HepG2 (cell line): ENCODE measurements at regions not wholly inside any gene's neighbourhood (a gene's known extent, or its start where the extent isn't known, plus 50 kb on each side); places are given as distances from the start of the nearest gene placed in this dataset.
"Not testable (repeated sequence)": the region's sequence is repeated elsewhere in the genome, so short reads cannot be mapped to it uniquely, and the experiment has no call there.

Source experiments
- ATAC-seq: fragments of 200-7000 bp; cut with Tn5 transposase; 3 replicates; pipeline ENCODE4 v1.9.1; 2020; ENCODE audit warnings: mild to moderate bottlenecking, moderate library complexity
- BruUV-seq: library from RNA; stranded (reverse); fragments of 400-500 nt; replicated peaks from 2 replicates; lab custom pipeline; 2021; lab: Mats Ljungman, UMichigan
- CTCF ChIA-PET: fragments of 300-600 bp; formaldehyde crosslinking; extraction: SDS; loops from one replicate; lab custom pipeline; 2021; ENCODE audit warnings: low total read pairs, inconsistent platforms, low intra/inter-chr PET ratio; lab: Yijun Ruan, JAX
- POLR2A ChIA-PET: fragments of 350-600 bp; sonication (Branson Sonifier 250); formaldehyde crosslinking; loops from one replicate; lab custom pipeline; 2020; ENCODE audit warnings: antibody characterized with exemption, inconsistent platforms; lab: Yijun Ruan, JAX
- DNase-seq: peaks from one replicate; pipeline ENCODE4 v3.0.0-alpha.2; 2015; ENCODE audit warnings: low spot score
- FAIRE-seq: peaks from 3 replicates; lab custom pipeline; 2011; peaks lifted over from hg19 to GRCh38; lab: Jason Lieb, UNC
- H2AFZ ChIP-seq: one replicate; pipeline ENCODE4 v1.6.1; 2011; ENCODE audit warnings: low read length, inconsistent platforms
- H3K27ac ChIP-seq: fragments of 300-600 bp; 3 replicates; pipeline ENCODE4 v1.8.0; 2011; ENCODE audit warnings: mixed run types, mild to moderate bottlenecking, mixed read lengths, low read length, inconsistent platforms; ENCODE audit not compliant: insufficient read depth; ENCODE audit errors: extremely low read length
- H3K27me3 ChIP-seq, 2 experiments: fragments of 200-600 bp in 1 of 2; 2 replicates in 1 of 2; 3 replicates in 1 of 2; pipeline versions ENCODE4 v1.6.0 to v1.8.0; 2011; ENCODE audit warnings: low read length in 2 of 2, mild to moderate bottlenecking in 2 of 2, moderate library complexity in 2 of 2, inconsistent platforms in 1 of 2; ENCODE audit not compliant: insufficient read depth in 2 of 2, control insufficient read depth in 1 of 2
- H3K36me3 ChIP-seq, 2 experiments: fragments of 200-600 bp in 1 of 2; replicated peaks in 1 of 2; 2 replicates in 1 of 2; 3 replicates in 1 of 2; pipeline versions ENCODE4 v1.5.1 to v1.8.0; 2011; ENCODE audit warnings: low read length in 2 of 2, inconsistent platforms in 1 of 2; ENCODE audit not compliant: insufficient read depth in 2 of 2, control insufficient read depth in 1 of 2
- H3K4me1 ChIP-seq: 2 replicates; pipeline ENCODE4 v1.5.1; 2012; ENCODE audit warnings: low read length, inconsistent platforms; ENCODE audit not compliant: insufficient read depth
- H3K4me2 ChIP-seq: 2 replicates; pipeline ENCODE4 v1.6.0; 2011; ENCODE audit warnings: low read depth, low read length, inconsistent platforms
- H3K4me3 ChIP-seq, 3 experiments: fragments of 200-600 bp in 1 of 3; sonication (generic), shearing (Covaris generic) in 1 of 3; replicated peaks in 1 of 3; 2 replicates each; pipeline ENCODE4 v1.5.1; 2011 to 2016; ENCODE audit warnings: low read length in 3 of 3, inconsistent platforms in 2 of 3, low read depth in 2 of 3, mild to moderate bottlenecking in 2 of 3, control low read depth in 1 of 3, mixed read lengths in 1 of 3; ENCODE audit not compliant: insufficient read depth in 1 of 3
- H3K79me2 ChIP-seq: one replicate; pipeline ENCODE4 v1.6.1; 2011; ENCODE audit warnings: low read length, inconsistent platforms; ENCODE audit not compliant: insufficient read depth
- H3K9ac ChIP-seq: 2 replicates; pipeline ENCODE4 v1.6.0; 2011; ENCODE audit warnings: mild to moderate bottlenecking, low read depth, low read length, inconsistent platforms; ENCODE audit not compliant: insufficient read depth
- H3K9me3 ChIP-seq: 2 replicates; pipeline ENCODE4 v1.5.1; 2012; ENCODE audit warnings: mild to moderate bottlenecking, low read length
- H4K20me1 ChIP-seq: 2 replicates; pipeline ENCODE4 v1.6.0; 2011; ENCODE audit warnings: inconsistent platforms, mild to moderate bottlenecking, low read length, moderate library complexity; ENCODE audit not compliant: insufficient read depth
- AGO1 ChIP-seq: fragments of 200-400 bp; formaldehyde crosslinking; IDR thresholded peaks from 2 replicates; pipeline ENCODE4 v1.6.1; 2017; ENCODE audit warnings: mild to moderate bottlenecking, low read depth, low read length, moderate library complexity; ENCODE audit not compliant: poor library complexity, severe bottlenecking
- MYC ChIP-seq: sonication (generic); formaldehyde crosslinking; IDR thresholded peaks from 2 replicates; pipeline ENCODE4 v1.9.0; 2021; ENCODE audit warnings: missing genetic modification reagents, borderline replicate concordance
- PHF8 ChIP-seq: sonication (generic); formaldehyde crosslinking; IDR thresholded peaks from 2 replicates; pipeline ENCODE4 v1.5.0; 2020; ENCODE audit warnings: missing genetic modification reagents
- ZFX ChIP-seq: sonication (generic); formaldehyde crosslinking; IDR thresholded peaks from 2 replicates; pipeline ENCODE4 v1.4.0; 2020; ENCODE audit warnings: mild to moderate bottlenecking, low read depth, missing genetic modification reagents, moderate library complexity
- ZFY ChIP-seq: sonication (generic); formaldehyde crosslinking; IDR thresholded peaks from 2 replicates; pipeline ENCODE4 v1.4.0; 2020; ENCODE audit warnings: missing genetic modification reagents
- ZNF143 ChIP-seq: sonication (generic); formaldehyde crosslinking; IDR thresholded peaks from 2 replicates; pipeline ENCODE4 v1.4.0; 2020; ENCODE audit warnings: missing genetic modification reagents
- ZNF362 ChIP-seq: sonication (generic); formaldehyde crosslinking; IDR thresholded peaks from 2 replicates; pipeline ENCODE4 v1.4.0; 2020; ENCODE audit warnings: missing genetic modification reagents, mild to moderate bottlenecking, borderline replicate concordance
- WGBS: methylation state at CpG from one replicate; pipeline ENCODE4 v1.1.6; 2017; ENCODE audit warnings: low lambda C conversion rate; 5-methylcytosine and 5-hydroxymethylcytosine counted together
- in situ Hi-C: cut with HindIII; loops from 2 replicates; pipeline ENCODE4 v1.10.0; 2017; ENCODE audit warnings: low pct_unique_long_range_greater_than_20kb; ENCODE audit not compliant: extremely low pct_ligation_motif_present
- intact Hi-C: fragments of 100-400 bp; cut with micrococcal nuclease; formaldehyde crosslinking; loops from one replicate; pipeline ENCODE4 v1.10.0; 2022; ENCODE audit not compliant: unreplicated experiment
- TF ChIP-seq, protein P1 (sequence below): sonication (generic); formaldehyde crosslinking; IDR thresholded peaks from 2 replicates; pipeline ENCODE4 v1.5.1; 2020; ENCODE audit warnings: mild to moderate bottlenecking, missing genetic modification reagents, moderate library complexity

DNA sequence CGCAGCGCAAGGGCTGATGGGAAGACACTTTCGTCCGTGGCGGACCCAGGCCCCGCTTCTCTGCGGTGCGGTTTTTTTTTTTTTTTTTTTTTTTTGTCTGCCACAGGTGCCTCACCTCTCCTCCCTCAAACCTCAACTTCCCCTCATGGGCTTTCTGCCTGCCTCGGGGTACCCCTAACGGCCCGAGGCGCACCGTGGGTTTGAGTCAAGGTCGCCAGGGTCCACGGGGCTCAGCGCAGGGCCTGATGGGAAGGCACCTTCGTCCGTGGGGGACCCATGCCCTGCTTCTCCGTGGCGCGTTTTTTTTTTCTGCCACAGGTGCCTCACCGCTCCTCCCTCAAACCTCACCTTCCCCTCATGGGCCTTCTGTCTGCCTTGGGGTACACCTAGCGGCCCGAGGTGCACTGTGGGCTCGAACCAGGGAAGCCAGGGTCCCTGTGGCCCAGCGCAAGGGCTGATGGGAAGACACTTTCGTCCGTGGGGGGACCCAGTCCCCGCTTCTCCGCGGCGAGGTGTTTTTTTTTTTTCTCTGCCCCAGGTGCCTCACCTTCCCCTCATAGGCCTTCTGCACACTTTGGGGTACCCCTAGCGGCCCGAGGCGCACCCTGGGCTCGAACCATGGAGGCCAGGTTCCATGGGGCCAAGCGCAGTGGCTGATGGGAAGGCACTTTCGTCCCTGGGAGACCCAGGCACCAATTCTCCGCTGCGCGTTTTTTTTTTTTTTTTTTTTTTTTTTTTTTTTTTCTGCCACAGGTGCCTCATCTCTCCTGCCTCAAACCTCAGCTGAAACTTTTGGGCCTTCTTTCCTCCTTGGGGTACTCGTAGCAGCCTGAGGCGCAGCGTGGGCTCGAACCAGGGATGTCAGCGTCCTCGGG, 165.2 kb upstream of the ZNG1F start:
- H3K36me3 ChIP-seq, H3K27ac ChIP-seq, BruUV-seq, intact Hi-C loops, H2AFZ ChIP-seq, H4K20me1 ChIP-seq, H3K79me2 ChIP-seq, POLR2A ChIA-PET, H3K4me1 ChIP-seq, H3K9me3 ChIP-seq, FAIRE-seq, CTCF ChIA-PET, in situ Hi-C loops, DNase-seq, ATAC-seq, H3K27me3 ChIP-seq: not testable (repeated sequence)
- WGBS = 17% methylated on average over 29 of the region's 47 CpGs
- H3K9ac ChIP-seq = 0 out of 2 replicates have a peak overlapping the region, but pooled peaks have one; percentile 34
- H3K4me3 ChIP-seq = peak overlapping the region in 2 of 3 experiments; percentile 51 to 52; a peak in 3 of 6 replicates
- TF ChIP-seq PHF8 (CRISPR knock-in tag) = peak; percentile 49
- TF ChIP-seq, protein P1, sequence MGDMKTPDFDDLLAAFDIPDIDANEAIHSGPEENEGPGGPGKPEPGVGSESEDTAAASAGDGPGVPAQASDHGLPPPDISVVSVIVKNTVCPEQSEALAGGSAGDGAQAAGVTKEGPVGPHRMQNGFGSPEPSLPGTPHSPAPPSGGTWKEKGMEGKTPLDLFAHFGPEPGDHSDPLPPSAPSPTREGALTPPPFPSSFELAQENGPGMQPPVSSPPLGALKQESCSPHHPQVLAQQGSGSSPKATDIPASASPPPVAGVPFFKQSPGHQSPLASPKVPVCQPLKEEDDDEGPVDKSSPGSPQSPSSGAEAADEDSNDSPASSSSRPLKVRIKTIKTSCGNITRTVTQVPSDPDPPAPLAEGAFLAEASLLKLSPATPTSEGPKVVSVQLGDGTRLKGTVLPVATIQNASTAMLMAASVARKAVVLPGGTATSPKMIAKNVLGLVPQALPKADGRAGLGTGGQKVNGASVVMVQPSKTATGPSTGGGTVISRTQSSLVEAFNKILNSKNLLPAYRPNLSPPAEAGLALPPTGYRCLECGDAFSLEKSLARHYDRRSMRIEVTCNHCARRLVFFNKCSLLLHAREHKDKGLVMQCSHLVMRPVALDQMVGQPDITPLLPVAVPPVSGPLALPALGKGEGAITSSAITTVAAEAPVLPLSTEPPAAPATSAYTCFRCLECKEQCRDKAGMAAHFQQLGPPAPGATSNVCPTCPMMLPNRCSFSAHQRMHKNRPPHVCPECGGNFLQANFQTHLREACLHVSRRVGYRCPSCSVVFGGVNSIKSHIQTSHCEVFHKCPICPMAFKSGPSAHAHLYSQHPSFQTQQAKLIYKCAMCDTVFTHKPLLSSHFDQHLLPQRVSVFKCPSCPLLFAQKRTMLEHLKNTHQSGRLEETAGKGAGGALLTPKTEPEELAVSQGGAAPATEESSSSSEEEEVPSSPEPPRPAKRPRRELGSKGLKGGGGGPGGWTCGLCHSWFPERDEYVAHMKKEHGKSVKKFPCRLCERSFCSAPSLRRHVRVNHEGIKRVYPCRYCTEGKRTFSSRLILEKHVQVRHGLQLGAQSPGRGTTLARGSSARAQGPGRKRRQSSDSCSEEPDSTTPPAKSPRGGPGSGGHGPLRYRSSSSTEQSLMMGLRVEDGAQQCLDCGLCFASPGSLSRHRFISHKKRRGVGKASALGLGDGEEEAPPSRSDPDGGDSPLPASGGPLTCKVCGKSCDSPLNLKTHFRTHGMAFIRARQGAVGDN = peak; percentile 72
- TF ChIP-seq ZFY = peak; percentile 49; the same call in 1 of the 2 replicates
- TF ChIP-seq ZNF143 (CRISPR knock-in tag) = peak; percentile 78
- peak; percentile 54 for TF ChIP-seq ZFX
- TF ChIP-seq AGO1 = peak; percentile 5
- TF ChIP-seq ZNF362 (CRISPR knock-in tag) = 0 out of 2 replicates have a peak, but pooled peaks have one; percentile 30
- TF ChIP-seq MYC (CRISPR knock-in tag) = 0 out of 2 replicates have a peak, but pooled peaks have one; percentile 19
- H3K4me2 ChIP-seq = peak overlapping the region; percentile 47

DNA sequence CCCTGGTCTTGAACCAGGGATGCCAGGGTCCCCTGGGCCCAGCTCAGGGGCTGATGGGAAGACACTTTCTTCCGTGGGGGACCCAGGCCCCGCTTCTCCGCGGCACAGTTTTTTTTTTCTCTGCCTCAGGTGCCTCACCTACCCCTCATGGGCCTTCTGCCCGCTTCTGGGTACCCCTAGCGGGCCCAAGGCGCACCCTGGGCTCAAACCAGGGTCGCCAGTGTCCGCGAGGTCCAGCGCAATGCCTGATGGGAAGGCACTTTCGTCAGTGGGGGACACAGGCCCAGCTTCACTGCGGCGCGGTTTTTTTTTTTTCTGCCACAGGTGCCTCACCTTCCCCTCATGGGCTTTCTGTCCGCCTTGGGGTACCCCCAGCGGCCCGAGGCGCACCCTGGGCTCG, 163.9 kb upstream of the ZNG1F start:
- H3K9me3 ChIP-seq, CTCF ChIA-PET, H3K36me3 ChIP-seq, H2AFZ ChIP-seq, H3K4me2 ChIP-seq, H3K79me2 ChIP-seq, BruUV-seq, POLR2A ChIA-PET, in situ Hi-C loops, H3K27ac ChIP-seq, H3K27me3 ChIP-seq, H4K20me1 ChIP-seq, intact Hi-C loops, DNase-seq, H3K4me3 ChIP-seq, FAIRE-seq, H3K4me1 ChIP-seq, H3K9ac ChIP-seq, ATAC-seq: not testable (repeated sequence)
- 88% methylated on average over 16 of the region's 20 CpGs for WGBS
